GM19025 (cell line): ENCODE measurements at regions not wholly inside any gene's neighbourhood (a gene's known extent, or its start where the extent isn't known, plus 50 kb on each side); places are given as distances from the start of the nearest gene placed in this dataset.

Experiments used
- ATAC-seq: cut with Tn5 transposase; IDR thresholded peaks from one replicate; pipeline ENCODE4 v1.9.1; 2021; ENCODE audit warnings: mild to moderate bottlenecking, low read depth, moderate library complexity; ENCODE audit not compliant: unreplicated experiment

- no peak for ATAC-seq
Measured at GRCh38 chr6:2388554-2389324, 143.3 kb upstream of the GMDS start.

- ATAC-seq: no peak
Measured at GRCh38 chr6:2387445-2387844, 142.0 kb upstream of the GMDS start.

- ATAC-seq: no peak
Measured at GRCh38 chr6:2385471-2385983, 140.1 kb upstream of the GMDS start.

- no peak for ATAC-seq
Measured at GRCh38 chr6:2384528-2384927, 139.1 kb upstream of the GMDS start.

- no peak for ATAC-seq
Measured at GRCh38 chr6:2381872-2382661, 136.7 kb upstream of the GMDS start.

GRCh38 chr6:2378891-2379652 lies 133.7 kb upstream of the GMDS start:
- ATAC-seq: no peak

- no peak for ATAC-seq
Measured at GRCh38 chr6:2378046-2378657, 132.7 kb upstream of the GMDS start.

- ATAC-seq: no peak
Measured at GRCh38 chr6:2376429-2377355, 131.3 kb upstream of the GMDS start.

- ATAC-seq: no peak
Measured at GRCh38 chr6:2375443-2375842, 130.0 kb upstream of the GMDS start.

GRCh38 chr6:2369606-2370005 lies 124.2 kb upstream of the GMDS start:
- ATAC-seq: no peak

GRCh38 chr6:2363211-2363610 lies 117.8 kb upstream of the GMDS start:
- no peak for ATAC-seq

GRCh38 chr6:2361195-2361594 lies 115.8 kb upstream of the GMDS start:
- no peak for ATAC-seq

GRCh38 chr6:2360716-2361115 lies 115.3 kb upstream of the GMDS start:
- ATAC-seq: no peak

- no peak for ATAC-seq
Measured at GRCh38 chr6:2360126-2360525, 114.7 kb upstream of the GMDS start.

- no peak for ATAC-seq
Measured at GRCh38 chr6:2355150-2355549, 109.7 kb upstream of the GMDS start.

- no peak for ATAC-seq
Measured at GRCh38 chr6:2354138-2354491, 108.7 kb upstream of the GMDS start.

GRCh38 chr6:2353412-2354137 lies 108.2 kb upstream of the GMDS start:
- ATAC-seq: no peak

GRCh38 chr6:2351807-2352431 lies 106.5 kb upstream of the GMDS start:
- no peak for ATAC-seq

GRCh38 chr6:2351090-2351489 lies 105.7 kb upstream of the GMDS start:
- ATAC-seq: no peak
